GM19452 (cell line): ENCODE measurements at regions not wholly inside any gene's neighbourhood (a gene's known extent, or its start where the extent isn't known, plus 50 kb on each side); places are given as distances from the start of the nearest gene placed in this dataset.
"Not testable (repeated sequence)": the region's sequence is repeated elsewhere in the genome, so short reads cannot be mapped to it uniquely, and the experiment has no call there.

Experiments used
- ATAC-seq: cut with Tn5 transposase; IDR thresholded peaks from one replicate; pipeline ENCODE4 v1.9.1; 2021; ENCODE audit not compliant: unreplicated experiment

GRCh38 chr12:86658303-86658702, 402.1 kb upstream of the MGAT4C start:
- no peak for ATAC-seq

- ATAC-seq, result no peak
These were observed 391.6 kb upstream of the MGAT4C start for GRCh38 chr12:86647800-86648199.

GRCh38 chr12:86634456-86635410, 378.5 kb upstream of the MGAT4C start:
- no peak for ATAC-seq

GRCh38 chr12:86627001-86627400, 370.8 kb upstream of the MGAT4C start:
- no peak for ATAC-seq

GRCh38 chr12:86623267-86623666, 367.1 kb upstream of the MGAT4C start:
- ATAC-seq, result no peak

- ATAC-seq, result no peak
These were observed 365.8 kb upstream of the MGAT4C start for GRCh38 chr12:86621957-86622356.

GRCh38 chr12:86613311-86613710, 357.1 kb upstream of the MGAT4C start:
- no peak for ATAC-seq

GRCh38 chr12:86608638-86609037, 352.4 kb upstream of the MGAT4C start:
- ATAC-seq, result no peak

GRCh38 chr12:86601550-86602308, 345.5 kb upstream of the MGAT4C start:
- ATAC-seq, result no peak

GRCh38 chr12:86600664-86601231, 344.6 kb upstream of the MGAT4C start:
- no peak for ATAC-seq

GRCh38 chr12:86597431-86597830, 341.2 kb upstream of the MGAT4C start:
- no peak for ATAC-seq

- no peak for ATAC-seq
These were observed 334.1 kb upstream of the MGAT4C start for GRCh38 chr12:86590296-86590695.

GRCh38 chr12:86574143-86574542, 318.0 kb upstream of the MGAT4C start:
- ATAC-seq, result no peak

- no peak for ATAC-seq
These were observed 316.3 kb upstream of the MGAT4C start for GRCh38 chr12:86572455-86572854.

GRCh38 chr12:86565038-86565437, 308.8 kb upstream of the MGAT4C start:
- ATAC-seq, result no peak

GRCh38 chr12:86555491-86555890, 299.3 kb upstream of the MGAT4C start:
- not testable (repeated sequence) for ATAC-seq

- no peak for ATAC-seq
These were observed 295.0 kb upstream of the MGAT4C start for GRCh38 chr12:86551146-86551571.

- no peak for ATAC-seq
These were observed 294.3 kb upstream of the MGAT4C start for GRCh38 chr12:86550218-86551145.

- no peak for ATAC-seq
These were observed 287.5 kb upstream of the MGAT4C start for GRCh38 chr12:86543716-86544115.

- ATAC-seq, result no peak
These were observed 274.9 kb upstream of the MGAT4C start for GRCh38 chr12:86530996-86531655.
